GM21723 (cell line): ENCODE measurements at regions not wholly inside any gene's neighbourhood (a gene's known extent, or its start where the extent isn't known, plus 50 kb on each side); places are given as distances from the start of the nearest gene placed in this dataset.
"Not testable (repeated sequence)": the region's sequence is repeated elsewhere in the genome, so short reads cannot be mapped to it uniquely, and the experiment has no call there.

Source experiments
- ATAC-seq: cut with Tn5 transposase; IDR thresholded peaks from one replicate; pipeline ENCODE4 v1.9.1; 2021; ENCODE audit warnings: mild to moderate bottlenecking, moderate library complexity; ENCODE audit not compliant: unreplicated experiment

GRCh38 chr3:164470471-164470870 is 607.8 kb downstream of the SI start:
- ATAC-seq: no peak

GRCh38 chr3:164468055-164468454 is 610.2 kb downstream of the SI start:
- no peak for ATAC-seq

- ATAC-seq: no peak
Measured at GRCh38 chr3:164467007-164467406, 611.3 kb downstream of the SI start.

- no peak for ATAC-seq
Measured at GRCh38 chr3:164465172-164465571, 613.1 kb downstream of the SI start.

- ATAC-seq: no peak
Measured at GRCh38 chr3:164460851-164461250, 617.4 kb downstream of the SI start.

GRCh38 chr3:164459521-164460151 is 618.7 kb downstream of the SI start:
- ATAC-seq: no peak

- ATAC-seq: no peak
Measured at GRCh38 chr3:164458986-164459385, 619.3 kb downstream of the SI start.

GRCh38 chr3:164453714-164454113 is 624.6 kb downstream of the SI start:
- no peak for ATAC-seq

- ATAC-seq: no peak
Measured at GRCh38 chr3:164452707-164453106, 625.6 kb downstream of the SI start.

- no peak for ATAC-seq
Measured at GRCh38 chr3:164451072-164451910, 627.0 kb downstream of the SI start.

GRCh38 chr3:164450276-164450905 is 627.9 kb downstream of the SI start:
- ATAC-seq: no peak

GRCh38 chr3:164419220-164419619 is 659.1 kb downstream of the SI start:
- ATAC-seq: no peak

- ATAC-seq: no peak
Measured at GRCh38 chr3:164418414-164418813, 659.9 kb downstream of the SI start.

- no peak for ATAC-seq
Measured at GRCh38 chr3:164417955-164418354, 660.3 kb downstream of the SI start.

- no peak for ATAC-seq
Measured at GRCh38 chr3:164416491-164417222, 661.6 kb downstream of the SI start.

- ATAC-seq: no peak
Measured at GRCh38 chr3:164408326-164408725, 670.0 kb downstream of the SI start.

- no peak for ATAC-seq
Measured at GRCh38 chr3:164407111-164407510, 671.2 kb downstream of the SI start.

- no peak for ATAC-seq
Measured at GRCh38 chr3:164406281-164406680, 672.0 kb downstream of the SI start.

GRCh38 chr3:164401923-164402322 is 676.4 kb downstream of the SI start:
- no peak for ATAC-seq

- ATAC-seq: not testable (repeated sequence)
Measured at GRCh38 chr3:164401440-164401839, 676.9 kb downstream of the SI start.

GRCh38 chr3:164397462-164397861 is 680.8 kb downstream of the SI start:
- no peak for ATAC-seq
